SK-N-SH (cell line): ENCODE measurements at regions not wholly inside any gene's neighbourhood (a gene's known extent, or its start where the extent isn't known, plus 50 kb on each side); places are given as distances from the start of the nearest gene placed in this dataset.

ENCODE experiments used
- CHD2 ChIP-seq: fragments of 150-350 bp; IDR thresholded peaks from 2 replicates; pipeline ENCODE4 v1.6.1; 2018; ENCODE audit warnings: low read length; ENCODE audit not compliant: partially characterized antibody
- CTCF ChIP-seq: fragments of 200-600 bp; sonication (generic); IDR thresholded peaks from 2 replicates; pipeline ENCODE4 v1.6.1; 2017; ENCODE audit warnings: antibody characterized with exemption, mild to moderate bottlenecking, moderate library complexity
- FOXM1 ChIP-seq: IDR thresholded peaks from 2 replicates; pipeline ENCODE4 v1.4.0; 2012; ENCODE audit warnings: low read depth, mild to moderate bottlenecking
- JUND ChIP-seq: IDR thresholded peaks from 2 replicates; pipeline ENCODE4 v1.4.0; 2012
- PBX3 ChIP-seq: IDR thresholded peaks from 2 replicates; pipeline ENCODE4; 2012
- RAD21 ChIP-seq: IDR thresholded peaks from 2 replicates; pipeline ENCODE4 v1.6.1; 2012; ENCODE audit warnings: mild to moderate bottlenecking, low read length
- TEAD4 ChIP-seq: IDR thresholded peaks from 2 replicates; pipeline ENCODE4 v1.4.0; 2012; ENCODE audit warnings: mild to moderate bottlenecking, borderline replicate concordance; ENCODE audit not compliant: insufficient read depth

GRCh38 chr5:166324372-166324771 lies 1967.1 kb upstream of the WWC1 start:
- TF ChIP-seq RAD21 (no peak), CHD2 (no peak), CTCF (no peak), TEAD4 (no peak), FOXM1 (no peak), PBX3 (no peak), JUND (no peak)
